GM12864 (cell line): ENCODE measurements at regions not wholly inside any gene's neighbourhood (a gene's known extent, or its start where the extent isn't known, plus 50 kb on each side); places are given as distances from the start of the nearest gene placed in this dataset.

ENCODE experiments used
- DNase-seq: peaks from one replicate; pipeline ENCODE4 v3.0.0-alpha.2; 2011; ENCODE audit warnings: low read depth
- H3K4me3 ChIP-seq: 2 replicates; pipeline ENCODE4 v1.5.1; 2011; ENCODE audit warnings: mild to moderate bottlenecking, low read depth, low read length, control low read depth
- TF ChIP-seq, protein P1 (sequence below): IDR thresholded peaks from 2 replicates; pipeline ENCODE4 v1.5.1; 2011; ENCODE audit warnings: low read depth, mild to moderate bottlenecking, moderate library complexity, low read length, control low read depth, inconsistent platforms; ENCODE audit errors: missing control alignments

GRCh38 chr2:57711991-57712390 is 334.6 kb upstream of the VRK2 start:
- no peak overlapping the region for H3K4me3 ChIP-seq
- TF ChIP-seq, protein P1, sequence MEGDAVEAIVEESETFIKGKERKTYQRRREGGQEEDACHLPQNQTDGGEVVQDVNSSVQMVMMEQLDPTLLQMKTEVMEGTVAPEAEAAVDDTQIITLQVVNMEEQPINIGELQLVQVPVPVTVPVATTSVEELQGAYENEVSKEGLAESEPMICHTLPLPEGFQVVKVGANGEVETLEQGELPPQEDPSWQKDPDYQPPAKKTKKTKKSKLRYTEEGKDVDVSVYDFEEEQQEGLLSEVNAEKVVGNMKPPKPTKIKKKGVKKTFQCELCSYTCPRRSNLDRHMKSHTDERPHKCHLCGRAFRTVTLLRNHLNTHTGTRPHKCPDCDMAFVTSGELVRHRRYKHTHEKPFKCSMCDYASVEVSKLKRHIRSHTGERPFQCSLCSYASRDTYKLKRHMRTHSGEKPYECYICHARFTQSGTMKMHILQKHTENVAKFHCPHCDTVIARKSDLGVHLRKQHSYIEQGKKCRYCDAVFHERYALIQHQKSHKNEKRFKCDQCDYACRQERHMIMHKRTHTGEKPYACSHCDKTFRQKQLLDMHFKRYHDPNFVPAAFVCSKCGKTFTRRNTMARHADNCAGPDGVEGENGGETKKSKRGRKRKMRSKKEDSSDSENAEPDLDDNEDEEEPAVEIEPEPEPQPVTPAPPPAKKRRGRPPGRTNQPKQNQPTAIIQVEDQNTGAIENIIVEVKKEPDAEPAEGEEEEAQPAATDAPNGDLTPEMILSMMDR, result no peak
- no peak for DNase-seq

GRCh38 chr2:57720728-57721627 is 325.6 kb upstream of the VRK2 start:
- TF ChIP-seq, protein P1, result peak; percentile 96
- peak; percentile 42 for DNase-seq
- no peak overlapping the region for H3K4me3 ChIP-seq

DNA sequence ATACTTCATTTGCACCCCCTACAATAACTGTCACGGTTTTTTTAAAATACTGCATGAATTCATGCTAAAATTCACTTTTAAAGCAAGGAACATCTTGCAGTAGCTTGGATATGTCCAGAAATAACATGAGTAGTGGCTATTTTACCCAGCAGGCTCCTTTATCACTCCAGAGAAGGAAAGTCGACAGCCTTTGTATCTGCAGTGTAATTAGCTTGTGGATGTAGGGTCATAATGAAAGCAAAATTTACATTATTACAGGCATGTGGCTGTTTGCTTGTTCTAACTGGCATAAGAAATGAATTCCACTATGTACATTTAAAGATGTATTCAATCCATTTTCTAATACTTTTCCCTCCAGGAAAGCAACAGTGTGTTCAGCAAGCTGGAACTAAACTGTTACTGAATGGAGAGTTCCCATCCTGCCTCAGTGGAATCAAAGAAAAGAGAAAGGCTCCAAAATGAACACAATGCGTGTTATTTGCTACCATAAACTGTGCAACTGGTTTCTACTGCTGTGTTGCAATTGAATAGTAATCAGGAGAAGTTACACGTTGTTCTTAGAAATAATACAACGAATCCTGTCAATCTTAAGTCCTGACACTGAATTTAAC is 321.2 kb upstream of the VRK2 start:
- TF ChIP-seq, protein P1, result no peak
- no peak for DNase-seq

DNA sequence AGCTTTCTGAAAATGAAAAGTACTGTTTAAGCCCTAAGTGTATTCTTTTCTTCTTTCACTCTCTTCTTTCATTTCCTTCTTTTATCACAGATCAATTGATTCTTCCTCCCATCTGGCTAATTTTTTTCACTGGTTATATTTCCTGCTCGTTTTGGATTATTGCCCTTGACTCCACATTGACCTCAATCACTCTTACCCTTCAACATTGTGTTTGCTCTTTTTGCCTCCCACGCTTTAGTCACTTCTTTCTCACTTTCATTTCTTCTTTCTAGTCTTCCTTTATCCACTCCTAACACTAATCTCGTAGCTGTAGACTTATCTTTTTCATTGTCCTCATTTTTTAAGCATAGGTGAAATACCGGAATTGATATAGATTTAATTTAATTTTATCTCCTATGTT is 320.3 kb upstream of the VRK2 start:
- no peak overlapping the region for H3K4me3 ChIP-seq
- peak; percentile 7 for DNase-seq
- TF ChIP-seq, protein P1, result no peak

More for the DNA sequence above, 321.2 kb upstream of the VRK2 start:
- H3K4me3 ChIP-seq, result no peak overlapping the region

GRCh38 chr2:57728691-57729090 is 317.9 kb upstream of the VRK2 start:
- no peak for DNase-seq
- TF ChIP-seq, protein P1, result no peak
- no peak overlapping the region for H3K4me3 ChIP-seq

- TF ChIP-seq, protein P1, result no peak
- no peak overlapping the region for H3K4me3 ChIP-seq
- DNase-seq, result no peak
Measured at GRCh38 chr2:57733956-57734355, 312.6 kb upstream of the VRK2 start.
